GM21526 (cell line): ENCODE measurements at regions not wholly inside any gene's neighbourhood (a gene's known extent, or its start where the extent isn't known, plus 50 kb on each side); places are given as distances from the start of the nearest gene placed in this dataset.

Source experiments
- ATAC-seq: cut with Tn5 transposase; IDR thresholded peaks from one replicate; pipeline ENCODE4 v1.9.1; 2021; ENCODE audit warnings: moderate library complexity; ENCODE audit not compliant: unreplicated experiment, low FRiP score

- no peak for ATAC-seq
Observed at GRCh38 chr2:139964721-139965440, 1184.7 kb upstream of the NXPH2 start.

DNA sequence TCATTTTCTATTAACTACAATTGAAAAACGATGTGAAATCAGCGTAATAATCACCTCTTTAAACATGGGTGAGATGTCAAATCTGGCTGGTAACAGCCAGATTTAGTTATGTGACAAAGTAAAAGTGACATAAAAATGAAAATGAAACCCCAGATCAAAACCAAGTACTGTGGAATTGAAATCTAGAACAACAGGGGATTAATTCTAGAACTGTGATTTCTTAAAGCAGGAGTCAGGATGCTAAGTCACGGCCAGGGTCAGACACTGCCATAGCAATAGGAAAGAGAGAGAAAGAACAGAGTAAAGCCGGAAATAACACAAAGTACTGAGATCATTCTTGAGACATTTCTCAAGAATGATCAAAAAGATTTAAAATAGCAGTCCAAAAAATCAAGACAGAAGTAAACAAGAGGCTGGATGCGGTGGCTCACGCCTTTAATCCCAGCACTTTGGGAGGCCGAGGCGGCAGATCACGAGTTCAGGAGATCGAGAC lies 1183.7 kb upstream of the NXPH2 start:
- ATAC-seq = no peak

- no peak for ATAC-seq
Observed at GRCh38 chr2:139949242-139949972, 1169.2 kb upstream of the NXPH2 start.

- ATAC-seq = no peak
Observed at GRCh38 chr2:139946690-139947089, 1166.5 kb upstream of the NXPH2 start.

- no peak for ATAC-seq
Observed at GRCh38 chr2:139940686-139941085, 1160.5 kb upstream of the NXPH2 start.

DNA sequence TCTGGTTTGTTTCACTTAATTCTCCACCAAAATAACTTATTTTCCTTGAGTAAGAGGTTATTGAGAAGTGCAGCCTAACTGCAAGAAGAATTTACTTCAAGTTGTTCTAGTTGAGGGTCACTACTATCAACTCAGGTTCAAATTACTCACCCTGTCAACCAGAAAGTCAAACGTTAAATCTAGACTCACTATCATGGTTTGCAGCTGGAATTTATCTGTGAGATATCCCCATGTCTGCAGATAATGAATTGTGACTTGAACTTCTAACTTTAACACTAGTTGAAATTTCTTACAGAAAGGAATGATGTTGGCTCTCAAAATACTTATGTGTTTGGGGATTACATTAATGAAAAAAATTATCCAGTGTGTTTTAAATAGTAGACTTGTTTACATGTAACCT lies 1145.7 kb upstream of the NXPH2 start:
- ATAC-seq = no peak

- no peak for ATAC-seq
Observed at GRCh38 chr2:139924070-139924469, 1143.9 kb upstream of the NXPH2 start.

DNA sequence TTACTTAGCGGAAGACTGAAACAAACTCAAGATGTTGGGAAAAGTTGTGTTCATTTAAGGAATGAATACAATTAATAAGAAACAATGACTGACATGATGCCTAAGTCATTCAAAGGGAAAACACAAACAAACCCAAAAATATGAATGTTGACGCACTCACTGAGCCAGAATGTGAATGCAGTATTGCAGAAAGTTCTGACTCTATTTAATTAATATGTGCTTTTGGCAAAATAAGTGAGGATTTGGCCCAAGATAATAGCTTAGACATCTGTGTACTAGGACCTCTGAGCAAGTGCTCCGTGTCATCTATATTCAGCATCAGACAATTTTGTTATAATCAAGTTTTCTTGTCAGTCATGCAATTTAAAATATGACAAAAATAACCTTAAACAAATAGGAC lies 1138.8 kb upstream of the NXPH2 start:
- no peak for ATAC-seq

DNA sequence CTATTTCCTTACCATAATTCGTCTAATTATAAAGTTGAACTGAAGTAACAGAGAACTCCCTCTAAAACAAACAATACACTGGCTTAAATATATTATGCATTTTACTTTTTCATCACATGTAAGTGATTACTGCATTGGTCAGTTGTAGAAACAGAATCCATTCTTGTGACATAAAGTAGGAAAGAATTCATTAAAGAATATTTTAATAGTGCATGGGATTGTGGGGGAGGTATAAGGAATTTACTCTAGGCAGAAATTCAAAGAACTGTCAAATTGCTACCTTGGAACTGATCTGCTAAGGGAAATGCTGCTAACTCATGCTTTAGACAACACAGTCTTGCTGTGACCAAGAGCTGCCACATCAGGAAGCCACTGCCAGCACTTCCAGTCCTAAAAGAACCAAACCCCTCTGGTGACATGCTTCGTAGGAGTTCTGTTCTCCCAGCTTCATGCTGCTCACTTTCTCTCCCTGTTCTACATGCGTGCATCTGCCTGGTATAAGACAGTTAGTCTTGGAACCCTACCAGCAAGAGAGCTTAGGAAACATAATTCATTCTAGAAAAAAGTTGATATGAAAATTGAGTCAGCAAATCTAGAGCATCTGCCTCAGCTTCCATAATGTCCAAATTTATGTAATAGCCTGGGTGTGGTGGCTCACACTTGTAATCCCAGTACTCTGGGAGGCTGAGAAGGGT lies 1137.6 kb upstream of the NXPH2 start:
- no peak for ATAC-seq

- ATAC-seq = no peak
Observed at GRCh38 chr2:139916822-139917221, 1136.6 kb upstream of the NXPH2 start.

- no peak for ATAC-seq
Observed at GRCh38 chr2:139911160-139911559, 1131.0 kb upstream of the NXPH2 start.

- ATAC-seq = no peak
Observed at GRCh38 chr2:139909136-139909535, 1128.9 kb upstream of the NXPH2 start.

DNA sequence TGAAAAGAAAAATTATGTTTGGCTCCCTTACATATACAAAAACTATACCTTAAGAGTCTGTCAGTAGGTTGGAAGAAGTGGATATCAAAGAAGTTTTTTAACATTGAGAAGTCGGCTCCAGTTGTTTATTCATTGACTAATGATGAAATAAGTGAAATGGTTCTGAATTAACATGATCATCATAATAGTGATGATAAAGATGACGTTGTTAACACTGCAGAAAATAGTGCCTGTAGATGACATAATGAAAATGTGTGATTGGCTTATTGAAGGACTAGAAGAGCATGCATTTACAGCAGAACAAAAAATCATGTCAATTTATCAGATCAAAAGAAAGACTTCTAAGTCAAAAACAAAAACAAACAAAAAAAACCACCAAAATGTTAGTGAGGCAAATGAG lies 1125.4 kb upstream of the NXPH2 start:
- no peak for ATAC-seq

DNA sequence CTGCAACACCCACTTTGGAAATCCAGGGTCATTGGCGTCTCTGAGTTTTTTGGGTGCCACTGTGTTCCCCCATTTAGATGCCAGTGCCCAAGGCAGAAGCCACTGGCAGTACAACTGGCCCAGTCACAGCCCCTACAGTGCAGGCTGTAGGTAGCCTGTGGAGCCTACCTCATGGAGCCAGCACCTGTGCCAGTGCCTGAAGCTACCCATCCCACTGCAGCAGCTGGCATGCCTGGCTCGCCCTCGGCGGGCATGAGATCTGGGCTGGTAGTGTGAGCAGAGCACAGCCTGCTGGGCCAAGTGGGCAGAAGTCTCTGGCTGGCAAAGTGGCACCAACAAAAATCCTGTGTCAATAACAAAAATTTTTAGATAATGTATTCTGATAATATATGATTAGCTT lies 1111.4 kb upstream of the NXPH2 start:
- no peak for ATAC-seq

DNA sequence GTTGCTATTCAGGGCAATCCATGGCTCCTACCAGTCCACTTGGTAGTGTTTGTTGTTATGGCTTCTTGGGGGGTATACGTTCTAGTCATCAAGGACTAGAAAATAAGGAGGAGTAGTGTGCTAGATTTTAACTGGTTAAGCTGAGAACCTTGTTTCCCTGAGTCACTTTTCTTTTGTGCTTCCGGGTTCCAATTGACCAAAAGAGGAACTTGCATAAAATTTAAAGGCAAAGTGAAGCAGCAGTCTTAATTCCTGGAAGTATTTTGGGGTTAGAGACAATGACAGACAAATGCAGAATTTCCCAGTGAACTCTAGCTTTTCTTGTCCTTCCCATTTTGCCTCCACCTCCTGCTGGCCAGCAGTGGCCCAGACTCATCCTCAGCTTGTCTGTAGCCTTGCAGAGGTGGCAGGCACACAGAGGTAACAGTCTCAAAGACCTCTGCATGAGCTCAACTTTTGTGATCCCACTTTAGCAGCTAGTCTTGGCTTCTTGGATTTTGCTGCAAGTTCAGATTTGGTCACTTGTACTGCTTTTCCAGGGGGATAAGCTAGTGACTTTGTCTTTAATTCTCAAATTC lies 1105.8 kb upstream of the NXPH2 start:
- no peak for ATAC-seq

GRCh38 chr2:139876964-139877363 lies 1096.8 kb upstream of the NXPH2 start:
- ATAC-seq = no peak

- ATAC-seq = no peak
Observed at GRCh38 chr2:139876321-139876720, 1096.1 kb upstream of the NXPH2 start.

GRCh38 chr2:139872503-139872902 lies 1092.3 kb upstream of the NXPH2 start:
- ATAC-seq = no peak

DNA sequence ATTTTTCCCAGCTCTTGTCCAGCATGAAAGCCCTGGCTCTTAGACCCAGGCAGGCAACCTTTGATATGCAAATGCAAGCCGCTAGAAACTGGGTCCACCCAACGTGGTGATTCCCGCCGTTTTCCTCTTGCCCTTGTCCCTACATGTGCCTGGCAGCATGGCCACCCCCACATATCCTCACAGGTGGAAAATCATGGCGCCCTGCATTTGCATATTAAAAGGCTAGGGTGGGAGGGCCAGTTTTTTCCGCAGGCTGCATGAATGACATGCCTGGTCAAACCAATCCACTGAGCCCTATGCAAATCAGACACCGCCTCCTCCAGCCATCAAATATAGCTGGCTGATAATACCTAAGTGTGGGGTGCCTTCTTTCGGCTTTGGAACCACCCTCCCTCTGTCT lies 1091.8 kb upstream of the NXPH2 start:
- ATAC-seq = no peak

DNA sequence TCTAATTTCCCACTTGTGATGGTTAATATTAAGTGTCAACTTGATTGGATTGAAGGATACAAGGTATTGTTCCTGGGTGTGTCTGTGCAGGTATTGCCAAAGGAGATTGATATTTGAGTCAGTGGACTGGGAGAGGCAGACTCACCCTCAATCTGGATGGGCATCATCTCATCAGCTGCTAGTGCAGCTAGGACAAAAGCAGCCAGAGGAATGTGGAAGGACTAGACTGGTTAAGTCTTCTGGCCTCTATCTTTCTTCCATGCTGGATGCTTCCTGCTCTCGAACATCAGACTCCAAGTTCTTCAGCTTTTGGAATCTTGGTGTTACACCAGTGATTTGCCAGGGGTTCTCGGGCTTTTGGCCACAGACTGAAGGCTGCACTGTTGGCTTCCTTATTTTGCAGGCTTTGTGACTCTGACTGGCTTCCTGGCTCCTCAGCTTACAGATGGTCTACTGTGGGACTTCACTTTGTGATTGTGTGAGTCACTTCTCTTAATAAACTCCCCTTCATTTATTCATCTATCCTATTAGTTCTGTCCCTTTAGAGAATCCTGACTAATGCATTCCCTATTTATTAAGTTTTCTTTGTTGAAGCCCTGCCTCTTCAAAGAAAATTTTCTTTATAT lies 1087.5 kb upstream of the NXPH2 start:
- ATAC-seq = no peak
